Liver (tissue), 3 donors: ENCODE measurements at regions not wholly inside any gene's neighbourhood (a gene's known extent, or its start where the extent isn't known, plus 50 kb on each side); places are given as distances from the start of the nearest gene placed in this dataset.

Experiments
- ATF3 ChIP-seq: IDR thresholded peaks from 2 replicates; pipeline ENCODE4 v1.6.1; 2016; ENCODE audit warnings: antibody characterized with exemption
- CTCF ChIP-seq: fragments of 150-350 bp; IDR thresholded peaks from 2 replicates; pipeline ENCODE4 v1.5.1; 2017; ENCODE audit warnings: improper control_type of control experiment, low read depth, low read length; ENCODE audit not compliant: missing input control
- EGR1 ChIP-seq, 2 donors: IDR thresholded peaks; 2 replicates each; pipeline ENCODE4 v1.6.1; 2016 to 2018; ENCODE audit warnings: antibody characterized with exemption in 2 of 2, low read depth in 2 of 2
- JUND ChIP-seq, 2 donors: IDR thresholded peaks; 2 replicates each; pipeline ENCODE4 v1.6.1; 2016; ENCODE audit warnings: antibody characterized with exemption in 2 of 2
- RAD21 ChIP-seq, 2 donors: IDR thresholded peaks; 2 replicates each; pipeline ENCODE4 v1.6.1; 2016; ENCODE audit warnings: antibody characterized with exemption in 2 of 2, mild to moderate bottlenecking in 2 of 2
- REST ChIP-seq: IDR thresholded peaks from 2 replicates; pipeline ENCODE4 v1.6.1; 2016; ENCODE audit warnings: antibody characterized with exemption, mild to moderate bottlenecking
- RXRA ChIP-seq, 2 donors: IDR thresholded peaks; 2 replicates each; pipeline ENCODE4 v1.6.1; 2017 to 2018; ENCODE audit warnings: antibody characterized with exemption in 2 of 2, mild to moderate bottlenecking in 1 of 2
- SP1 ChIP-seq: IDR thresholded peaks from 2 replicates; pipeline ENCODE4 v1.6.1; 2018; ENCODE audit warnings: antibody characterized with exemption, mild to moderate bottlenecking
- TAF1 ChIP-seq: conservative IDR thresholded peaks from 2 replicates; pipeline ENCODE4 v1.6.1; 2016; ENCODE audit warnings: antibody characterized with exemption, mild to moderate bottlenecking
- YY1 ChIP-seq: IDR thresholded peaks from 2 replicates; pipeline ENCODE4 v1.6.1; 2016; ENCODE audit warnings: antibody characterized with exemption, mild to moderate bottlenecking
- donor health status: healthy.
- donor health status: healthy.

GRCh38 chr12:46508651-46509050 lies 136.1 kb upstream of the SLC38A2 start:
- TF ChIP-seq CTCF (no peak), RAD21 (IDR thresholded peaks at IDR 0.05) (no peak), ATF3 (no peak), SP1 (no peak), EGR1 (IDR thresholded peaks at IDR 0.05; ENCODE audit: low read depth in 2 of 2) (no peak), REST (no peak), JUND (IDR thresholded peaks at IDR 0.05) (no peak), YY1 (no peak), TAF1 (no peak), RXRA (IDR thresholded peaks at IDR 0.05) (no peak)
